Panc1 (cell line): ENCODE measurements at regions not wholly inside any gene's neighbourhood (a gene's known extent, or its start where the extent isn't known, plus 50 kb on each side); places are given as distances from the start of the nearest gene placed in this dataset.

ENCODE experiments used
- ATAC-seq: fragments of 200-7000 bp; cut with Tn5 transposase; 2 replicates; pipeline ENCODE4 v1.9.1; 2020; ENCODE audit warnings: mild to moderate bottlenecking, moderate library complexity
- BruUV-seq: library from RNA; stranded (reverse); fragments of 400-500 nt; replicated peaks from 2 replicates; lab custom pipeline; 2021; lab: Mats Ljungman, UMichigan
- CTCF ChIA-PET: fragments of 300-600 bp; sonication (Branson Sonifier 250); formaldehyde crosslinking; loops from one replicate; lab custom pipeline; 2022; ENCODE audit warnings: antibody characterized with exemption; lab: Charles Lee
- POLR2A ChIA-PET: fragments of 300-600 bp; sonication (Branson Sonifier 250); formaldehyde crosslinking; loops from one replicate; lab custom pipeline; 2022; ENCODE audit warnings: antibody characterized with exemption; lab: Charles Lee
- DNase-seq: peaks from one replicate; pipeline ENCODE4 v3.0.0-alpha.2; 2010; ENCODE audit warnings: low read depth, low spot score
- H3K27ac ChIP-seq: 2 replicates; pipeline ENCODE4 v1.5.1; 2011; ENCODE audit warnings: mild to moderate bottlenecking, low read length, inconsistent platforms
- H3K27me3 ChIP-seq: fragments of 200-500 bp; sonication (Bioruptor generic); 2 replicates; pipeline ENCODE4 v1.6.0; 2014; ENCODE audit warnings: low read length, inconsistent platforms; ENCODE audit not compliant: control insufficient read depth, insufficient read depth
- H3K36me3 ChIP-seq: fragments of 200-500 bp; sonication (Bioruptor generic); 2 replicates; pipeline ENCODE4 v1.5.1; 2014; ENCODE audit warnings: inconsistent platforms, mild to moderate bottlenecking, low read length, moderate library complexity; ENCODE audit not compliant: control insufficient read depth, insufficient read depth
- H3K4me1 ChIP-seq: 2 replicates; pipeline ENCODE4 v1.5.1; 2011; ENCODE audit warnings: inconsistent platforms, mild to moderate bottlenecking, low read length, moderate library complexity; ENCODE audit not compliant: control insufficient read depth, insufficient read depth
- H3K4me3 ChIP-seq, 2 experiments: 2 replicates each; pipeline ENCODE4 v1.5.1; 2011 to 2012; ENCODE audit warnings: low read depth in 2 of 2, low read length in 2 of 2, mild to moderate bottlenecking in 2 of 2, inconsistent platforms in 1 of 2, moderate library complexity in 1 of 2
- H3K9me3 ChIP-seq: fragments of 200-500 bp; sonication (Bioruptor generic); 2 replicates; pipeline ENCODE4 v1.5.1; 2014; ENCODE audit warnings: low read depth, mild to moderate bottlenecking, inconsistent platforms, low read length, moderate library complexity; ENCODE audit not compliant: control insufficient read depth, insufficient read depth
- POLR2AphosphoS5 ChIP-seq: IDR thresholded peaks from 2 replicates; pipeline ENCODE4 v1.6.1; 2012; ENCODE audit warnings: mild to moderate bottlenecking, low read depth, low read length, moderate library complexity
- REST ChIP-seq, 2 experiments: IDR thresholded peaks; 2 replicates each; pipeline ENCODE4 v1.6.1; 2011 to 2012; ENCODE audit warnings: low read depth in 2 of 2, control low read depth in 1 of 2, low read length in 1 of 2, mild to moderate bottlenecking in 1 of 2, moderate library complexity in 1 of 2; ENCODE audit not compliant: insufficient read depth in 1 of 2
- SIN3A ChIP-seq: IDR thresholded peaks from 2 replicates; pipeline ENCODE4 v1.6.1; 2012; ENCODE audit warnings: low read depth, mild to moderate bottlenecking, low read length, moderate library complexity, borderline replicate concordance; ENCODE audit not compliant: insufficient read depth
- TCF7L2 ChIP-seq: IDR thresholded peaks from 2 replicates; pipeline ENCODE4 v1.6.1; 2011; ENCODE audit warnings: mild to moderate bottlenecking, low read depth, low read length, inconsistent platforms
- in situ Hi-C: cut with HindIII; loops from 2 replicates; pipeline ENCODE4 v1.10.0; 2016; ENCODE audit warnings: low sequenced_read_pairs, low pct_unique_long_range_greater_than_20kb
- intact Hi-C: fragments of 100-400 bp; cut with micrococcal nuclease; formaldehyde crosslinking; loops from one replicate; pipeline ENCODE4 v1.10.0; 2022; ENCODE audit not compliant: unreplicated experiment
- TF ChIP-seq, protein P1 (sequence below): fragments of 450-650 bp; IDR thresholded peaks from 2 replicates; pipeline ENCODE4 v1.5.1; 2017; ENCODE audit warnings: mild to moderate bottlenecking

DNA sequence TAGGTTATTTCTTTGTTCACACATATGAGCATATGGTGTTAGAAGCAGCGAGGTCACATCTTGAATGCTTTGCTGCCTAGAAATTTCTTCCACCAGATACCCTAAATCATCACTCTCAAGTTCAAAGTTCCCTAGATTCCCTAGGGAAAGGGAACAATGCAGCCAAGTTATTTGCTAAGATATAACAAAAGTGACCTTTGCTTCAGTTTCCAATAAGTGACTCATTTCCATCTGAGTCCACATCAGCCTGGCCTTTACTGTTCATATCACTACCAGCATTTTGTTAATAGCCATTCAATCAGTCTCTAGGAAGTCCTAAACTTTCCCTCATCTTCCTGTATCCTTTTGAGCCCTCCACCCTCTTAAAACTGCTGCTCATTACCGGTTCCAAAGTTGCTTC, 1502.5 kb downstream of the KCNT2 start:
- CTCF ChIA-PET, result no interaction called here
- in situ Hi-C loops, result no loop called here
- POLR2A ChIA-PET, result no interaction called here

DNA sequence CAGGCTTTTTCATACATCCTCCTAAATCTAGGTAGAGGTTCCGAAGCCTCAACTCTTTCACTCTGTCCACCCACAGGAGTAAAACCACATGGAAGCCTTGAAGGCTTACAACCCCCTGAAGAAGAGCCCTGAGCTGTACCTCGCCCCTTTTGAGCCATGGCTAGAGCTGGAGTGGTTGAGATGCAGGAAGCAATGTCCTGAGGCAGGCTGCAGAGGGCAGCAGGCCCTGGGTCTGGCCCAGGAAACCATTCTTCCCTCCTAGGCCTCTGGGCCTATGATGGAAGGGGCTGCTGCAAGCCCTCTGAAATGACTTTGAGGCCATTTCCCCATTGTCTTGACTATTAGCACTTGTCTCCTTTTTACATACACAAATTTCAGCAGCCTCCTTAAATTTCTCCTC, 1503.0 kb downstream of the KCNT2 start:
- in situ Hi-C loops, result no loop called here

More for the DNA sequence above, 1502.5 kb downstream of the KCNT2 start:
- intact Hi-C loops, result no loop called here
- ATAC-seq (no peak), DNase-seq (no peak)
- Histone ChIP-seq H3K4me1 (no peaks in the 10 kb centered on the region), H3K27me3 (no peaks in the 10 kb centered on the region), H3K4me3 (no peak overlapping the region), H3K27ac (no peak overlapping the region), H3K36me3 (no peaks in the 10 kb centered on the region), H3K9me3 (no peaks in the 10 kb centered on the region)
- no TSS peak for BruUV-seq
- TF ChIP-seq SIN3A (no peak), TCF7L2 (no peak), POLR2AphosphoS5 (no peak), REST (IDR thresholded peaks at IDR 0.05; ENCODE audit: insufficient read depth in 1 of 2, low read depth in 2 of 2, low read length in 1 of 2) (no peak)
- TF ChIP-seq, protein P1, sequence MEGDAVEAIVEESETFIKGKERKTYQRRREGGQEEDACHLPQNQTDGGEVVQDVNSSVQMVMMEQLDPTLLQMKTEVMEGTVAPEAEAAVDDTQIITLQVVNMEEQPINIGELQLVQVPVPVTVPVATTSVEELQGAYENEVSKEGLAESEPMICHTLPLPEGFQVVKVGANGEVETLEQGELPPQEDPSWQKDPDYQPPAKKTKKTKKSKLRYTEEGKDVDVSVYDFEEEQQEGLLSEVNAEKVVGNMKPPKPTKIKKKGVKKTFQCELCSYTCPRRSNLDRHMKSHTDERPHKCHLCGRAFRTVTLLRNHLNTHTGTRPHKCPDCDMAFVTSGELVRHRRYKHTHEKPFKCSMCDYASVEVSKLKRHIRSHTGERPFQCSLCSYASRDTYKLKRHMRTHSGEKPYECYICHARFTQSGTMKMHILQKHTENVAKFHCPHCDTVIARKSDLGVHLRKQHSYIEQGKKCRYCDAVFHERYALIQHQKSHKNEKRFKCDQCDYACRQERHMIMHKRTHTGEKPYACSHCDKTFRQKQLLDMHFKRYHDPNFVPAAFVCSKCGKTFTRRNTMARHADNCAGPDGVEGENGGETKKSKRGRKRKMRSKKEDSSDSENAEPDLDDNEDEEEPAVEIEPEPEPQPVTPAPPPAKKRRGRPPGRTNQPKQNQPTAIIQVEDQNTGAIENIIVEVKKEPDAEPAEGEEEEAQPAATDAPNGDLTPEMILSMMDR, result no peak

More for the DNA sequence above, 1503.0 kb downstream of the KCNT2 start:
- Histone ChIP-seq H3K9me3 (no peaks in the 10 kb centered on the region), H3K4me1 (no peaks in the 10 kb centered on the region), H3K36me3 (no peaks in the 10 kb centered on the region), H3K27ac (no peak overlapping the region), H3K4me3 (no peak overlapping the region), H3K27me3 (no peaks in the 10 kb centered on the region)
- intact Hi-C loops, result no loop called here
- no TSS peak for BruUV-seq
- POLR2A ChIA-PET, result no interaction called here
- no peak for ATAC-seq
- DNase-seq, result no peak
- CTCF ChIA-PET, result no interaction called here
- TF ChIP-seq TCF7L2, result no peak
- no peak for TF ChIP-seq REST (IDR thresholded peaks at IDR 0.05; ENCODE audit: insufficient read depth in 1 of 2, low read depth in 2 of 2, low read length in 1 of 2)
- TF ChIP-seq SIN3A, result no peak
- TF ChIP-seq, protein P1, result no peak
- TF ChIP-seq POLR2AphosphoS5, result no peak
